IMR-90 (cell line): ENCODE measurements at regions not wholly inside any gene's neighbourhood (a gene's known extent, or its start where the extent isn't known, plus 50 kb on each side); places are given as distances from the start of the nearest gene placed in this dataset.

Source experiments
- FOS ChIP-seq: fragments of 150-350 bp; IDR thresholded peaks from 2 replicates; pipeline ENCODE4 v1.6.1; 2016; ENCODE audit warnings: low read depth, low read length
- MAFK ChIP-seq: IDR thresholded peaks from 2 replicates; pipeline ENCODE4 v1.6.1; 2012; ENCODE audit warnings: low read depth, low read length, improper control_type of control experiment
- POLR2A ChIP-seq: IDR thresholded peaks from 2 replicates; pipeline ENCODE4 v1.6.1; 2012; ENCODE audit warnings: mild to moderate bottlenecking, low read depth, low read length
- RAD21 ChIP-seq: IDR thresholded peaks from 2 replicates; pipeline ENCODE4 v1.6.1; 2012; ENCODE audit warnings: low read length, improper control_type of control experiment
- RCOR1 ChIP-seq: IDR thresholded peaks from 2 replicates; pipeline ENCODE4 v1.6.1; 2012; ENCODE audit warnings: mild to moderate bottlenecking, low read length, improper control_type of control experiment; ENCODE audit not compliant: insufficient replicate concordance
- TF ChIP-seq, protein P1 (sequence below): conservative IDR thresholded peaks from 2 replicates; pipeline ENCODE4 v1.5.1; 2012; ENCODE audit warnings: mild to moderate bottlenecking, low read depth, low read length, improper control_type of control experiment

DNA sequence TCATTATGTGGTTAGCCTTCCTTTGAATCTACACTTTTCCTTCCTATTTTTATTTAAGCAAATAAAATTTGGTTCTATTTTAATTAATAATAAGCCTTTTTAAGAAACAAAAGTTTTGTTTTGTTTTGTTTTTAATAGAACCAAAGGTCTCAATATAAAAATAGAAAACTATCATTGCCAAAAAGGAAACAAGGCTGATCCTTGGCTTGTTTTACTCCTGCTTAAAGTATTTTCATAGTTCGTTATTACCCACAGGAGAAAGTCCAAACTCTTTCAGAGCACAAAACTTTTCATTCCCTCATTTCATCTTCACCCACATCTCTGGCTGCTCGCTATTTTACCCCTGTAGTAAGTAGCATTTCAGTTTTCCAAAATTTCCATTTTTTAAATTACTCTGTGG lies 374.8 kb downstream of the SEMA3D start:
- TF ChIP-seq RAD21 (no peak), POLR2A (no peak), RCOR1 (no peak), FOS (no peak), MAFK (no peak)
- TF ChIP-seq, protein P1, sequence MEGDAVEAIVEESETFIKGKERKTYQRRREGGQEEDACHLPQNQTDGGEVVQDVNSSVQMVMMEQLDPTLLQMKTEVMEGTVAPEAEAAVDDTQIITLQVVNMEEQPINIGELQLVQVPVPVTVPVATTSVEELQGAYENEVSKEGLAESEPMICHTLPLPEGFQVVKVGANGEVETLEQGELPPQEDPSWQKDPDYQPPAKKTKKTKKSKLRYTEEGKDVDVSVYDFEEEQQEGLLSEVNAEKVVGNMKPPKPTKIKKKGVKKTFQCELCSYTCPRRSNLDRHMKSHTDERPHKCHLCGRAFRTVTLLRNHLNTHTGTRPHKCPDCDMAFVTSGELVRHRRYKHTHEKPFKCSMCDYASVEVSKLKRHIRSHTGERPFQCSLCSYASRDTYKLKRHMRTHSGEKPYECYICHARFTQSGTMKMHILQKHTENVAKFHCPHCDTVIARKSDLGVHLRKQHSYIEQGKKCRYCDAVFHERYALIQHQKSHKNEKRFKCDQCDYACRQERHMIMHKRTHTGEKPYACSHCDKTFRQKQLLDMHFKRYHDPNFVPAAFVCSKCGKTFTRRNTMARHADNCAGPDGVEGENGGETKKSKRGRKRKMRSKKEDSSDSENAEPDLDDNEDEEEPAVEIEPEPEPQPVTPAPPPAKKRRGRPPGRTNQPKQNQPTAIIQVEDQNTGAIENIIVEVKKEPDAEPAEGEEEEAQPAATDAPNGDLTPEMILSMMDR: no peak
